ENCODE measurements at regions not wholly inside any gene's neighbourhood (a gene's known extent, or its start where the extent isn't known, plus 50 kb on each side); places are given as distances from the start of the nearest gene placed in this dataset.
A peak's percentile ranks its signal among the peaks of the same experiment; 100 is the strongest.

DNA sequence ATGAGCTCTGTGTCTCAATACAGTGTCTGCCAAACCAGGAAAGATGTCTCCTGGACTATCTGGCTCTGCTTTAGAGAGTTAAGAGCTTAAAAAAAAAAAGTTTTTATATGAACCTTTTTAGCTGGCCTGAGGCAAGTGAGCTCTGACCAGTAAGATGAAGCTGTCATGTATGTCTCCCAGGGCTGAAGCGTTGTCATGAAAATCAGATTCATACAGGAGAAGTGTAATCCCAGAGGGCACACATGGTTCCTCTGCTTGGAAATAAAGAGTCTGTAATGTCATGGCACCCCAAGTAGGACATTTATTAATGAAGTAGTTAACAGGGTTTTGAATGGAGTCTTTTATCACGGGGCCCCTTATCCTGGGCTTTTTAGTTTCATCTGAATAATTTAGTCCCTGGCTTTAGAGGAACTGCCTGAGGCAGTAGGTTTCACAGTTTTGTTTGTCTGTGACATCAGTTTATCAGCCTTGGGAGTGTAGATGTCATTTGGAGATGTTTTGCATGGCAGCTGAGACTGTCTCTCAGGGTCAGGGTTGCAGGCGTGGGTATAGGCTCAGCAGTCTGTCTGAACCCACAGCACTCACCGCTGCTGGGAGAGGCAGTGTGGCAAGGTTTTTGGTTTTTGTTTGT, 223.3 kb downstream of the DIRAS2 start:
- no peak overlapping the region for H3K4me3 ChIP-seq
- DNase-seq (ENCODE audit: low spot score) (no peak), ATAC-seq (no peak)
- H3K4me2 ChIP-seq, result 0 out of 2 replicates have a peak overlapping the region, but pooled peaks have one; percentile 20
- Mint-ChIP-seq H3K4me3 (no peak overlapping the region), H3K27ac (peak overlapping the region; percentile 57; the same call in 1 of the 2 replicates), H3K4me1 (peaks cover 25% of the 10 kb centered on the region), H3K27me3 (ENCODE audit: insufficient read depth, low read depth, poor library complexity) (peaks cover 10% of the 10 kb centered on the region), H3K36me3 (ENCODE audit: low read depth) (no peaks in the 10 kb centered on the region), H3K9me3 (no peaks in the 10 kb centered on the region)
- 0 out of 2 replicates have a peak overlapping the region, but pooled peaks have one; percentile 18 for H2AFZ ChIP-seq
- no peaks in the 10 kb centered on the region for H3F3A ChIP-seq (replicated peaks; ENCODE audit: low read depth)
- no peaks in the 10 kb centered on the region for H4K20me1 ChIP-seq (replicated peaks; ENCODE audit: insufficient read depth)
- peaks cover 10% of the 10 kb centered on the region for H3K4me1 ChIP-seq (ENCODE audit: insufficient read depth)
- TF ChIP-seq, protein P1, sequence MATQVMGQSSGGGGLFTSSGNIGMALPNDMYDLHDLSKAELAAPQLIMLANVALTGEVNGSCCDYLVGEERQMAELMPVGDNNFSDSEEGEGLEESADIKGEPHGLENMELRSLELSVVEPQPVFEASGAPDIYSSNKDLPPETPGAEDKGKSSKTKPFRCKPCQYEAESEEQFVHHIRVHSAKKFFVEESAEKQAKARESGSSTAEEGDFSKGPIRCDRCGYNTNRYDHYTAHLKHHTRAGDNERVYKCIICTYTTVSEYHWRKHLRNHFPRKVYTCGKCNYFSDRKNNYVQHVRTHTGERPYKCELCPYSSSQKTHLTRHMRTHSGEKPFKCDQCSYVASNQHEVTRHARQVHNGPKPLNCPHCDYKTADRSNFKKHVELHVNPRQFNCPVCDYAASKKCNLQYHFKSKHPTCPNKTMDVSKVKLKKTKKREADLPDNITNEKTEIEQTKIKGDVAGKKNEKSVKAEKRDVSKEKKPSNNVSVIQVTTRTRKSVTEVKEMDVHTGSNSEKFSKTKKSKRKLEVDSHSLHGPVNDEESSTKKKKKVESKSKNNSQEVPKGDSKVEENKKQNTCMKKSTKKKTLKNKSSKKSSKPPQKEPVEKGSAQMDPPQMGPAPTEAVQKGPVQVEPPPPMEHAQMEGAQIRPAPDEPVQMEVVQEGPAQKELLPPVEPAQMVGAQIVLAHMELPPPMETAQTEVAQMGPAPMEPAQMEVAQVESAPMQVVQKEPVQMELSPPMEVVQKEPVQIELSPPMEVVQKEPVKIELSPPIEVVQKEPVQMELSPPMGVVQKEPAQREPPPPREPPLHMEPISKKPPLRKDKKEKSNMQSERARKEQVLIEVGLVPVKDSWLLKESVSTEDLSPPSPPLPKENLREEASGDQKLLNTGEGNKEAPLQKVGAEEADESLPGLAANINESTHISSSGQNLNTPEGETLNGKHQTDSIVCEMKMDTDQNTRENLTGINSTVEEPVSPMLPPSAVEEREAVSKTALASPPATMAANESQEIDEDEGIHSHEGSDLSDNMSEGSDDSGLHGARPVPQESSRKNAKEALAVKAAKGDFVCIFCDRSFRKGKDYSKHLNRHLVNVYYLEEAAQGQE (IDR thresholded peaks at IDR 0.05; ENCODE audit: unreplicated experiment), result no peak
- no peak for TF ChIP-seq EZH2phosphoT487 (IDR thresholded peaks at IDR 0.05; ENCODE audit: unreplicated experiment)
- TF ChIP-seq ZNF114 (CRISPR knock-in tag; IDR thresholded peaks at IDR 0.05), result no peak
- TF ChIP-seq EZH2 (IDR thresholded peaks at IDR 0.05; ENCODE audit: low read depth, unreplicated experiment), result no peak
- peaks cover 12% of the 10 kb centered on the region; the same call in 1 of the 2 replicates for H3K9me2 ChIP-seq (ENCODE audit: insufficient read depth)
- no peaks in the 10 kb centered on the region for H3K27me3 ChIP-seq (ENCODE audit: insufficient read depth)
- H3K36me3 ChIP-seq (ENCODE audit: insufficient read depth), result no peaks in the 10 kb centered on the region
- H3K27ac ChIP-seq (ENCODE audit: low read depth), result no peak overlapping the region
- H3K79me2 ChIP-seq (replicated peaks; ENCODE audit: insufficient read depth), result no peaks in the 10 kb centered on the region

GRCh38 chr9:90420211-90420610, 222.4 kb downstream of the DIRAS2 start:
- H3K36me3 Mint-ChIP-seq (ENCODE audit: low read depth), result no peaks in the 10 kb centered on the region
- H3K27me3 Mint-ChIP-seq (ENCODE audit: insufficient read depth, low read depth, poor library complexity), result peaks cover 10% of the 10 kb centered on the region
- Histone ChIP-seq H2AFZ (no peak overlapping the region), H3K79me2 (replicated peaks; ENCODE audit: insufficient read depth) (no peaks in the 10 kb centered on the region), H3K4me2 (no peak overlapping the region), H3K4me3 (no peak overlapping the region), H3K9me2 (ENCODE audit: insufficient read depth) (peaks cover 12% of the 10 kb centered on the region; the same call in 1 of the 2 replicates), H3K36me3 (ENCODE audit: insufficient read depth) (no peaks in the 10 kb centered on the region), H4K20me1 (replicated peaks; ENCODE audit: insufficient read depth) (no peaks in the 10 kb centered on the region), H3K27me3 (ENCODE audit: insufficient read depth) (no peaks in the 10 kb centered on the region), H3F3A (replicated peaks; ENCODE audit: low read depth) (no peaks in the 10 kb centered on the region), H3K27ac (ENCODE audit: low read depth) (no peak overlapping the region), H3K4me1 (ENCODE audit: insufficient read depth) (peaks cover 10% of the 10 kb centered on the region)
- no peak overlapping the region for H3K4me3 Mint-ChIP-seq
- ATAC-seq (no peak), DNase-seq (ENCODE audit: low spot score) (no peak)
- no peaks in the 10 kb centered on the region for H3K9me3 Mint-ChIP-seq
- TF ChIP-seq EZH2 (IDR thresholded peaks at IDR 0.05; ENCODE audit: low read depth, unreplicated experiment), result no peak
- H3K27ac Mint-ChIP-seq, result no peak overlapping the region
- H3K4me1 Mint-ChIP-seq, result peaks cover 25% of the 10 kb centered on the region

Measured in GM23338 (cell line).